K562 (cell line): ENCODE measurements at regions not wholly inside any gene's neighbourhood (a gene's known extent, or its start where the extent isn't known, plus 50 kb on each side); places are given as distances from the start of the nearest gene placed in this dataset.
A peak's percentile ranks its signal among the peaks of the same experiment; 100 is the strongest.

Experiments
- CHD1 ChIP-seq: fragments of 200-600 bp; sonication (generic); IDR thresholded peaks from one replicate; pipeline ENCODE4 v1.6.1; 2012; ENCODE audit warnings: mild to moderate bottlenecking, moderate library complexity, low read length, inconsistent platforms
- CSDE1 ChIP-seq, 2 experiments: fragments of 450-650 bp; IDR thresholded peaks; 2 replicates each; pipeline ENCODE4 v1.6.1; 2016; ENCODE audit warnings: mild to moderate bottlenecking in 1 of 2
- HIVEP1 ChIP-seq: fragments of 250-450 bp; sonication (Bioruptor Pico); IDR thresholded peaks from 2 replicates; pipeline ENCODE4 v1.4.0; 2020; ENCODE audit warnings: mild to moderate bottlenecking
- HNRNPK ChIP-seq: fragments of 200-400 bp; formaldehyde crosslinking; IDR thresholded peaks from one replicate; pipeline ENCODE4 v1.6.1; 2018; ENCODE audit warnings: mild to moderate bottlenecking, low read depth, low read length; ENCODE audit not compliant: poor library complexity, severe bottlenecking
- IRF1 ChIP-seq: sonication (generic); formaldehyde crosslinking; IDR thresholded peaks from 2 replicates; pipeline ENCODE4 v1.8.0; 2022; ENCODE audit warnings: missing genetic modification reagents, mild to moderate bottlenecking, borderline replicate concordance
- MAFK ChIP-seq: IDR thresholded peaks from 2 replicates; pipeline ENCODE4 v1.6.1; 2011; ENCODE audit warnings: low read length, improper control_type of control experiment
- RBM15 ChIP-seq: fragments of 200-400 bp; formaldehyde crosslinking; IDR thresholded peaks from 2 replicates; pipeline ENCODE4 v1.6.1; 2018; ENCODE audit warnings: mild to moderate bottlenecking, low read length, moderate library complexity; ENCODE audit not compliant: insufficient read depth
- THAP12 ChIP-seq: fragments of 250-450 bp; sonication (Bioruptor Pico); IDR thresholded peaks from 2 replicates; pipeline ENCODE4 v1.9.0; 2021; ENCODE audit warnings: mild to moderate bottlenecking, inconsistent platforms
- THAP7 ChIP-seq: fragments of 250-450 bp; sonication (Bioruptor Pico); IDR thresholded peaks from 2 replicates; pipeline ENCODE4 v1.5.0; 2021
- UBTF ChIP-seq, 2 experiments: IDR thresholded peaks; 2 replicates each; pipeline ENCODE4 v1.6.1; 2012; ENCODE audit warnings: improper control_type of control experiment in 2 of 2, low read depth in 2 of 2, low read length in 2 of 2, borderline replicate concordance in 1 of 2
- ZNF124 ChIP-seq: sonication (generic); formaldehyde crosslinking; IDR thresholded peaks from 2 replicates; pipeline ENCODE4 v1.8.1; 2022; ENCODE audit warnings: missing genetic modification reagents
- ZNF507 ChIP-seq: conservative IDR thresholded peaks from 2 replicates; pipeline ENCODE4 v1.6.1; 2017; ENCODE audit warnings: missing genetic modification characterization, missing compliant biosample characterization

- TF ChIP-seq UBTF (IDR thresholded peaks at IDR 0.05; ENCODE audit: borderline replicate concordance in 1 of 2, low read depth in 2 of 2, low read length in 2 of 2) = no peak
- TF ChIP-seq IRF1 (CRISPR knock-in tag) = no peak
- no peak for TF ChIP-seq ZNF124 (CRISPR knock-in tag)
- no peak for TF ChIP-seq ZNF507
- no peak for TF ChIP-seq CHD1
- TF ChIP-seq HIVEP1 = no peak
- no peak for TF ChIP-seq HNRNPK
- TF ChIP-seq THAP7 (CRISPR knock-in tag) = no peak
- TF ChIP-seq RBM15 = no peak
- TF ChIP-seq THAP12 (CRISPR knock-in tag) = no peak
- TF ChIP-seq CSDE1 (IDR thresholded peaks at IDR 0.05) = no peak
- TF ChIP-seq MAFK = peak; percentile 87
These were observed 645.8 kb upstream of the NR2F2 start (continued) for GRCh38 chr15:95684693-95685115.
